K562 (cell line): ENCODE measurements at regions not wholly inside any gene's neighbourhood (a gene's known extent, or its start where the extent isn't known, plus 50 kb on each side); places are given as distances from the start of the nearest gene placed in this dataset.

Experiments
- BRCA1 ChIP-seq, 2 experiments: fragments of 450-650 bp in 1 of 2; sonication (generic) in 1 of 2; formaldehyde crosslinking in 1 of 2; IDR thresholded peaks; 2 replicates each; pipeline versions ENCODE4 v1.5.0 to v1.6.1; 2017 to 2020; ENCODE audit warnings: mild to moderate bottlenecking in 1 of 2, missing genetic modification reagents in 1 of 2
- MCM3 ChIP-seq: fragments of 450-650 bp; IDR thresholded peaks from 2 replicates; pipeline ENCODE4 v1.6.1; 2016
- MXD1 ChIP-seq: fragments of 250-450 bp; sonication (Bioruptor Pico); IDR thresholded peaks from 2 replicates; pipeline ENCODE4 v1.8.0; 2021; ENCODE audit warnings: borderline replicate concordance, mild to moderate bottlenecking, moderate library complexity; ENCODE audit not compliant: poor library complexity, severe bottlenecking
- RREB1 ChIP-seq: fragments of 250-450 bp; sonication (Bioruptor Pico); IDR thresholded peaks from 2 replicates; pipeline ENCODE4 v1.4.0; 2020
- TCF7 ChIP-seq: sonication (generic); IDR thresholded peaks from 2 replicates; pipeline ENCODE4 v1.6.1; 2016; ENCODE audit warnings: antibody characterized with exemption, borderline replicate concordance
- YY1 ChIP-seq, 3 experiments: IDR thresholded peaks; 2 replicates each; pipeline ENCODE4 v1.6.1; 2011; ENCODE audit warnings: low read length in 2 of 3, mild to moderate bottlenecking in 2 of 3, moderate library complexity in 2 of 3, borderline replicate concordance in 1 of 3, control low read depth in 1 of 3, low read depth in 1 of 3; ENCODE audit not compliant: insufficient read depth in 3 of 3, insufficient replicate concordance in 2 of 3, control insufficient read depth in 1 of 3, insufficient read length in 1 of 3; ENCODE audit errors: extremely low read depth in 1 of 3
- ZBTB2 ChIP-seq: fragments of 450-650 bp; IDR thresholded peaks from 2 replicates; pipeline ENCODE4 v1.6.1; 2016; ENCODE audit warnings: antibody characterized with exemption
- ZNF407 ChIP-seq: fragments of 450-650 bp; IDR thresholded peaks from 2 replicates; pipeline ENCODE4 v1.6.1; 2016; ENCODE audit warnings: low read depth

- TF ChIP-seq RREB1 (CRISPR knock-in tag) (no peak), MXD1 (CRISPR knock-in tag) (no peak), MCM3 (no peak), ZBTB2 (no peak), BRCA1 (IDR thresholded peaks at IDR 0.05) (no peak), BRCA1 (CRISPR knock-in tag; IDR thresholded peaks at IDR 0.05) (no peak), TCF7 (no peak), ZNF407 (no peak), YY1 (IDR thresholded peaks at IDR 0.05; ENCODE audit: borderline replicate concordance in 1 of 3, control insufficient read depth in 1 of 3, extremely low read depth in 1 of 3, insufficient read depth in 3 of 3, insufficient read length in 1 of 3, insufficient replicate concordance in 2 of 3, low read depth in 1 of 3, low read length in 2 of 3) (no peak)
Measured at GRCh38 chr1:102431253-102431652, 434.5 kb upstream of the OLFM3 start (continued).
